ENCODE measurements at regions not wholly inside any gene's neighbourhood (a gene's known extent, or its start where the extent isn't known, plus 50 kb on each side); places are given as distances from the start of the nearest gene placed in this dataset.

GRCh38 chr3:86162521-86162920 is 828.4 kb downstream of the VGLL3 start:
- DNase-seq = no peak

DNA sequence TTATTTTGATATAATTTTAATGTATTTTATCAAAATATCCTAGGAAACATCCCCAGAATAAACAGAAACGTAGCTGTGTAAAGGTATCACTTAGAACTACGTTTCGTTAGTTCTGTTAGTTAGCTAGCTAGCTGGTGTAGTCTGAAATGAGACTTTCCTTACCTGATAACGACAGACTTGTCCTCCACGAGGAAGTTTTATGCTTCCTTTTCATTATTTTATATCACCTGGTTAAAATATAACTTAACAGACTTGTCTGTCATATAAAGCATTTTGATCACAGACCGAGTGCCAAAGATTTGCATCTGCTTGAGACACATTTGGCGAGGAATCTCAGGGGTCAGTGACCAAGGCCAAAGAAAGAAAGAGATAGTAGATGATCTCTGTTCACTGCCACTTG is 829.5 kb downstream of the VGLL3 start:
- DNase-seq = no peak

DNA sequence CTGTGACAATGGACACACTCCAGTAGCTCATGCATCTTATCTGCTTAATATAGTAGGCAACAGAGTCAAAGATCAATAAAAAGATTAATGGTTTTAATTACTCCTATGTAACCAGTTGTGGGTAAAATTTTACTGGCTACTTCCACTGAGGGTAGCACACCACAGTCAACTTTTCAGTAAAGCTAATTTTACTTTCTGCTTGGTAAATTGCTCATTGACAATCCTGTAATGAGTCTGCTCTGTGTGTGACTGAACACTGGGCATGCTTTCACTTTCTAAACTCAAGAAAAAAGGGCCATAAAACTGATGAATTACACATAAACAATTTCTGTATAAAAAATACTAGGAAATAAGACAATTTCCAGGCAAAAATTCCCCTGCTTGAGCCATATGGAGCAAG is 838.3 kb downstream of the VGLL3 start:
- DNase-seq = no peak

GRCh38 chr3:86149054-86149453 is 841.9 kb downstream of the VGLL3 start:
- DNase-seq = no peak

GRCh38 chr3:86147119-86147518 is 843.8 kb downstream of the VGLL3 start:
- DNase-seq = no peak

GRCh38 chr3:86126552-86126951 is 864.4 kb downstream of the VGLL3 start:
- DNase-seq = no peak
